H7 (cell line): ENCODE measurements at regions not wholly inside any gene's neighbourhood (a gene's known extent, or its start where the extent isn't known, plus 50 kb on each side); places are given as distances from the start of the nearest gene placed in this dataset.

Experiments used
- DNase-seq: peaks from one replicate; pipeline ENCODE4 v3.0.0; 2012
- H3K27me3 ChIP-seq: 2 replicates; pipeline ENCODE4 v1.6.0; 2011; ENCODE audit warnings: mild to moderate bottlenecking, low read length; ENCODE audit not compliant: control insufficient read depth, insufficient read depth
- H3K36me3 ChIP-seq: replicated peaks from 2 replicates; pipeline ENCODE4 v1.5.1; 2011; ENCODE audit warnings: low read length; ENCODE audit not compliant: control insufficient read depth, insufficient read depth
- H3K4me3 ChIP-seq: 2 replicates; pipeline ENCODE4 v1.5.1; 2011; ENCODE audit warnings: low read depth, mild to moderate bottlenecking, control low read depth, low read length, moderate library complexity; ENCODE audit not compliant: insufficient read depth

DNA sequence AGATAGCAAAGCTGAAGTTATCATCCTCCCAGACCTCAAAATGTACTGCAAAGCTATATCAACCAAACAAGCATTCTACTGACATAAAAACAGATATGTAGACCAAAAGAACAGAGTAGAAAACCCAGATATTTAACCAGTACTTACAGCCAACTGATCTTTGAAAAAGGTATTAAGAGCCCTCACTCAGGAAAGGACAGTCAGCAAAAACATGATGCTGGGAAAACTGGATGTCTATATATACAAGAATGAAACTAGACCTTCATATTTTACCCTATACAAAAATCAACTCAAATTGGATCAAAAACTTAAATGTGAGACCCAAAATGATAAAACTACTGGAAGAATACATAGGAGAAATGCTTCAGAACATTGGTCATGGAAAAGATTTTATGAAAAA, 87.5 kb upstream of the MME start:
- H3K36me3 ChIP-seq = no peaks in the 10 kb centered on the region
- DNase-seq = no peak
- H3K27me3 ChIP-seq = no peaks in the 10 kb centered on the region
- H3K4me3 ChIP-seq = no peak overlapping the region

DNA sequence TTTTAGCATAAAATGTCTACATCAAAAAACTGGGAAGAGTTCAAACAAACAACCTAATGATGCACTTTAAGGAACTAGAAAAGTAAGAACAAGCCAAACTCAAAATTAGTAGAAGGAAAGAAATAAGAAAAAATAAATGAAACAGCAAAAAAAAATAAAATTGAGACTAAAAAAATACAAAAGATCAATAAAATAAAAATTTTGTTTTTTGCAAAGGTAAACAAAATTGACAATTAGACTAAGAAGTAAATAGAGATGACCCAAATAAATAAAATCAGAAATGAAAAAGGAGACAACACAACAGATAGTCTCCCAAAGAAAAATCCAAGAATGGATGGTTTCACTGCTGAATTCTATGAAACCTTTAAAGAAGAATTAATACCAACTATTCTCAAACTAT, 89.6 kb upstream of the MME start:
- Histone ChIP-seq H3K27me3 (no peaks in the 10 kb centered on the region), H3K36me3 (no peaks in the 10 kb centered on the region), H3K4me3 (no peak overlapping the region)
- no peak for DNase-seq

DNA sequence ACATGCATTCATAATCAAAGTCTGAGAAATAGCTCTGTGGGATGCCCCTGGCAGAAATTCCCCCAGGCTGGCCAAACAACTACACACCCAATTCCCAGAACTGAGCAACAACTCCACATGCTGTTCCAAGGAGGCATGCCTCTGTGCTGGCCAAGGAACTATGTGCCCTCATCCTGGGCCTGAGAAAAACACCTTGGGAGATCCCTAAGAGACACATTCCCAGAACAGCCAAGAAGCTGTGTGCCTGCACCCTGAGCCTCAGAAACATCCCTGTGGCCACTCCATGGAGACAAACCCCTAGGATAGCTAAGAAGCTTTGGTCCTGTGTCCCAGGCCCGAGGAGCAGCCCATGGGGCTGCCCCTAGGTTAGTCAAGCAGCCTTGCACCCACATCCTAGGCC, 92.3 kb upstream of the MME start:
- Histone ChIP-seq H3K36me3 (no peaks in the 10 kb centered on the region), H3K27me3 (no peaks in the 10 kb centered on the region), H3K4me3 (no peak overlapping the region)
- no peak for DNase-seq

DNA sequence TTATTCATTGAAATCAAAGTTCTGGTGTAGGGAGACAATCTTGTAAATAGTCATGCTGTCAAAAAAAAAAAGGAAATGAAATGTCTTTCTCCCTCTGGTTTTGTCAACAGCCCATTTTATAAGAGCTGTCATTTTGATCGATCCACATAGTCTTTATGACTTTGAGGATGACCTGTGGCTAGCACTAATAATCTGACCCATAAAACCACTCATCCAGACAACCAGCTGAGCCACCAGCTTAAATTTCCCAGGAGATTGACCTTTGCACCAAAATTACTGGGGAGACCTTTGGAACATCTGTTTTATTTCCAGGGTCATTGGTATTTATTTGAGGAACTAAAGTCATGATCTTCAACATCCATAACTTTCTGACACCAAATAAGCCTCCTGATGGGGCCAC, 98.5 kb upstream of the MME start:
- DNase-seq = no peak
- Histone ChIP-seq H3K36me3 (no peaks in the 10 kb centered on the region), H3K4me3 (no peak overlapping the region), H3K27me3 (no peaks in the 10 kb centered on the region)

DNA sequence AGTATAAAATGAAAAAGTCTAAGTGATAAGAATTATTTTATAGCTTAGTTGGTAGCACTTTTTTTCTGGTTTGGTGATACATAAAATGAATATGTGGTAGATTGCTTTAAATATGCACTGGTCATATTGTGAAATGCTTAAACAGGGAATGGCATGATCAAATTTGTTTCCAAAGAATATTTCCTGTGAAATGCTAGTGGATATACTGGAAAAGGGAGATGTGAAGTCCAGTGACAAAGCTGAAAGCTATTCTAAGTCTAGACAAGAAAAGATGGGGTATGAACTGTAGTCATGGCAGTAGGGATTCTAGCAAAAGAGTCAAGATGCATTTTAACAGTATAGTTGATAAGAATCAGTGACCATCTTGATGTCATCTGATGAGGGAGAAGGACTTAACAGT, 98.9 kb upstream of the MME start:
- Histone ChIP-seq H3K36me3 (no peaks in the 10 kb centered on the region), H3K4me3 (no peak overlapping the region), H3K27me3 (no peaks in the 10 kb centered on the region)
- DNase-seq = no peak

DNA sequence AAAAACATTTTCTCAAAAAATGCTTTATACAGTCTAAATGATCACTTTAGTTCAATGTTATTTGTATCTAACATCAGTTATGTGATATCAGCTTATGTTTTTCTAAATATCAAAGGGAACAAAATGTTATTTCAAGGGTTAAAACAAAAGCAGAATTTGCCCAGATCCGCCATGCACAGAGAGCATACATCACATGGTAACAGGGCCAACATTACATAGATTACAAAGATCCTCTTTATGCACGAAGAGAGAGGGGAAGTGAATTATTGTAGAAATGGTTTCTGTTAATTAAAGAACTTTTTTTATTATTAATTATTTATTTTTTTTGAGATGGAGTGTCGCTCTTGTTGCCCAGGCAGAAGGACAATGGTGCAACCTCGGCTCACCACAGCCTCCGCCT, 100.8 kb upstream of the MME start:
- DNase-seq = no peak
- Histone ChIP-seq H3K36me3 (no peaks in the 10 kb centered on the region), H3K27me3 (no peaks in the 10 kb centered on the region), H3K4me3 (no peak overlapping the region)

DNA sequence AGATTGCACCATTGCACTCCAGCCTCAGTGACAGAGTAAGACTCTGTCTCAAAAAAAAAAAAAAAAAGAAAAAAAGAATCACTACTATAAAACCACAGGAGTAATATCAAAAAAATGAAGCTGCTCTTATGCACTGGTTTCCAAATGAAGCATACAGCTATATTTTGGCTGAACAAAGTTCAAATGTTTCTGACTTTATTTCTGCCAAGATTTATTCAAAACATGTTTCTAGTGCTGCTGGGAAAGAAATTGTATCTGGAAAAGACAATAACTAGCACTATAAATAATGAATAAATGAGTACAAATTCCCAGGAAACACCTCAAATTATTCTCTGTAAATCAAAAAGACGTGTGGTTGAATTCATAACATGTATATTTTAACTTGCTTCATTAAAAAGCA, 102.5 kb upstream of the MME start:
- Histone ChIP-seq H3K36me3 (no peaks in the 10 kb centered on the region), H3K4me3 (no peak overlapping the region), H3K27me3 (no peaks in the 10 kb centered on the region)
- no peak for DNase-seq

DNA sequence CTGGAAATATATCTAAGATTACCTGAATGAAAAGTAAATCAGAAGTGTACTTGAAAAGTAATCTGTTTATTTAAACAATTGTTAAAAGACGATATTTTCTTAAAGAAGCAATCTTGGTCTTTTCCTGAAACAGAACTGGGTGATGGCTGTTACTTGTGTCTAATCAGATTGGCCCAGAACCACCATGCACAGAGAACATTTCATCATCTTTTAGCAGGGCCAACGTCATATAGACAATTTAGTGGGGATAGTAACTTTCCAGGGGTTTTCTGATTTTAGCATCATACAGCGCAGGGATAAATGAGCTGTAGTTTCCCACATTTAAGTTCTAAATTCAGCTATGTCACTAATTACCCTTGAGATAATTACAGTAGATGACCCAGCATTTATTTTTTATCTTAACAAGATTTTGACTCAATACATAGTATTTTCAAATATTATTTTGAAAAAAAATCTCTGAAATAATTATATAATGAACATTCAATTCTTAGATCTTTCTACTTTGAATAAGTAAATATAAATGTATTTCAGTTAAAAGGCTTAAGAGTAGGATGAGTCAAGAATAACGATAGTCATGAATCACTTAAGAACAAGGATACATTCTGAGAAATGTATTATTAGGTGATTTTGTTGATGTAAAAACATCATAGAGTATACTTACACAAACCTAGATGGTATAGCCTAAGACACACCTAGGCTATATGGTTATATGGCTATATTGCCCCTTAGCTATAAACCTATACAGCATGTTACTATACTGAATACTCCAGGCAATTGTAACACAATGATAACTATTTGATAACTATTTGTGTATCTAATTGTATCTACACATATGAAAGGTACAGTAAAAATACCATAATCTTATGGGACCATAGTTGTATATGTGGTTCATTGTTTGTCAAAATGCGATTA, 103.8 kb upstream of the MME start:
- DNase-seq = no peak
- Histone ChIP-seq H3K36me3 (no peaks in the 10 kb centered on the region), H3K27me3 (no peaks in the 10 kb centered on the region), H3K4me3 (no peak overlapping the region)

DNA sequence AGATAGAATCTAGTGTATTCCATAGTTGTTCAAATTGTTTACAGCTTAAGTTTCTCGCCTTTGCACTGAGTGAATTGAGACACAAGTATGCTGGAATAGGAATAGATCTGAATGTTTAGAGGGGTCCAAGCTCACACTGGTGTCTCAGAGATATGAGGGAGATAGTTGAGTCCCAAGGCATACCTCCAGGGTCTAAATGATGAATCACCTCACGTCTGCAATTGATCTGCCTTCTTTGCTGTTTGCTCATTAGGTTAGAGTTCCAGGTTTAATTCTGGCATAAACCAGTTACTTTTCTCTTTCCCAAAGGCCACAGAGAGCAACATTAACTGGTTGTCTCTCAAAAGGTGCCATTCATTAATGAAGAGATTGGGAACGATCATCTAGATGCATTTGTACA, 106.3 kb upstream of the MME start:
- Histone ChIP-seq H3K36me3 (no peaks in the 10 kb centered on the region), H3K27me3 (no peaks in the 10 kb centered on the region), H3K4me3 (no peak overlapping the region)
- no peak for DNase-seq

DNA sequence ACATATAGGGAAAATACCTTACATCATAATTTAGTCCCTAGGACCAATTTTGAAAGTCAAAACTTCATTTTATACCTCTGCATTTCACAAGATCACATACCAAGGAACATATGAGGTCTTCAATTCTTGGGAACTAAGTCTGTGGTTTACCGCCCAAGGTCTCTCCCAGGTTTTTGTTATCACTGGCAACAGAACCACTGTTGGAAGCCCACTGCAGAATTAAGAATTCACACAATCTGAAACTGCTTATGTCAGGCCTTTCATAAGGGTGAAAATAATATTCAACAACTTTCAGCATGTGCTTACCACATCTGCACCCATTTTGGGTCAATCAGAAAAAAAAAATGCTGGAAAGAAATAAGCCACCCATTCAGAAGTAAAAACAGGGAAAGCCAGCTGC, 107.2 kb upstream of the MME start:
- no peak overlapping the region for H3K4me3 ChIP-seq
- H3K36me3 ChIP-seq = no peaks in the 10 kb centered on the region
- no peak for DNase-seq
- no peaks in the 10 kb centered on the region for H3K27me3 ChIP-seq

DNA sequence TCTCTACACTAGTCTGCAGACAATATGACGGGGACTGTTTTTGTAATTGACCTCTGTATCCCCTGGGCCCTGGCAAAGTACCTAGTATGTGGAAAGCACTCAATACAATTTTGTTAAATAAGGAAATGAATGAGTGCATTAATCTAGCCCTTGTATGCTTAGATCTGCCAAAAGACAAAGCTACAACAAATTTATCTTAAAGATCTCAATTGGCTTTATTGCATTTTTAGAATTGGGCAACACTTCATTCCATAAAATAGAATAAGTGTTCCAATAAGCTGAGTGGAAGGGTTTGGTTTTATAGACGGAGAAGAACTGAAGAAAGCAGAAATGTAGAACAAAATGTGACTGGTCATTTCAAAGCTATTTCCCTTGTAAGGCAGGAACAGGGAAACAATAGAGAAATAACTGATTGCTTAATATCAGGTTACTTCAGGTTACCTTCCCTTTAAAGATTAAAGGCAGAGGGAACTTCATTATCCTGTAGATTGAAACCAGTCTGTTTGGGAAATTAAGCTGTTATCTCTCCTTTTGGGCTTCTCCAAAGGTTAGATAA, 108.3 kb upstream of the MME start:
- no peak overlapping the region for H3K4me3 ChIP-seq
- no peak for DNase-seq
- H3K27me3 ChIP-seq = no peaks in the 10 kb centered on the region
- H3K36me3 ChIP-seq = no peaks in the 10 kb centered on the region

DNA sequence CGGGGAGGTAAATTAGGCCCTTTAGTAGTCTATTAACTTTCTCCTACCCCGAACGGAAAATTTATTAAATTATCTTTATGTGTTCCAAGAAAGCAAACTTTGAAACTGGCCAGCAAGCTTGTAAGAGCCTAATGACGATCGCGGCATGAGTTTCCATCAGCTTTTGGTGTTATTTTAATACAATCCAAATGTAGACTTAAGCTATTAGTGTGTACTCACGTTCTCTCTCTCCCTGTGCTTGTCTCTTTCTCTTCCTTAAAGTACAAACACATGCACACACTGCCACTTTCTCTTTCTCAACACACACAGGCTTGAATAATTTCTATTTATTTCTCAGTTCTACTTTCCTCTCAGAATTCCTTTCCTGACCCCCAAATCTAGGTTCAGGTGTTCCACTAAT, 108.8 kb upstream of the MME start:
- H3K4me3 ChIP-seq = no peak overlapping the region
- no peaks in the 10 kb centered on the region for H3K27me3 ChIP-seq
- H3K36me3 ChIP-seq = no peaks in the 10 kb centered on the region
- DNase-seq = no peak

DNA sequence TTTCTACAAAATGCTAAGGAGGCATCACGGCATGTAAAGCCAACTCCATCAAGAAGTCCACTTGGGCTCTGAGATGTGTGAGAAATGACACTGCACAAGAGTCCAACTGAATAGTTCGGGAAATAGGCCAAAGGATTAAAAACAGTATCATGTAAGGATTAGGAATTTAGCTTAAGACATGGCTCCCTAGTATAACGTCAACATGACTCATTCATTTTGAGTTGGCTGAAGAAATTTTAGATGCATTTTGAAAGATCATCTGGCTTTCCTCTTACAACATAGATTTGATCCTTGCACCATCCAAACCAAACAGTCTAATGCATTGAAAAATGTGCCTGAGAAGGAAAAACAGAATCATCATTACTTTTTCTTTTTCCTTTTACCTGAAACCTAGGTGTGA, 109.3 kb upstream of the MME start:
- Histone ChIP-seq H3K36me3 (no peaks in the 10 kb centered on the region), H3K4me3 (no peak overlapping the region), H3K27me3 (no peaks in the 10 kb centered on the region)
- DNase-seq = no peak

DNA sequence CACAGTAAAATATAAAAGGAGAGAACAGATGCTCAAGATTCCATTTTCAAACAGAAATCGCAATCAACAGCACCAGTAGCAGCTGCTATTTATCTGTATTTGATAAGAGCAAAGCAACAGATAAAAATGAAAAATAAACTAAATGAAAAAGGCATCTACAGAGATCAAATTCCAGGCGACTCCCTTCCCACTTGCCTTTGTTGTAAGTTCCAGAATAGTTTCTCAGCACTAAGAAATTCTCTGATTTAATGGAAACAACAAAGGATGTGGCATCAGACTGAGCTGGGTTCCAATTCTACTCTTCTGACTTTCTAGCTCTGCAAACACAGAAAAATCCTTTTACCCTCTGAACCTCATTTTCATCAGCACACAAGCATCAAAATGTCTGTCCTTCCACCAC, 110.8 kb upstream of the MME start:
- Histone ChIP-seq H3K4me3 (no peak overlapping the region), H3K27me3 (no peaks in the 10 kb centered on the region), H3K36me3 (no peaks in the 10 kb centered on the region)
- DNase-seq = no peak

DNA sequence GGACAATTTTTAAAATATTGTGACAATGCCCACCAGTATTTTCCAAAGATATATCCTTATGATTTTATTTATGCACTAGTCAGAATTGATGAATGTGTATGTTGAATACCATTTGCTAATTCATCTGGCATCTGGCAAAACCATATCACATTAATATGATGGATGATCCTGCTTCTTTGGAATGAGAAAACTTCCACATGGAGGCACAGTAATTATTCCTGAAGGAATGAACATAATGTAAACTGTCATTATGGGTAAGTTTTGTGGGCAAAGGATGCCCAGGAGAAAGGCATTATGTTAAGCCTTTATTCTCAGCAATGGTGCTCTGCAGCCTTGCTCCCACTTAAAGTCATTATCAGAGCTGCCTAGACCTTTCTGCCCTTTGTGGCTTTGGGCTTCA, 113.0 kb upstream of the MME start:
- H3K27me3 ChIP-seq = no peaks in the 10 kb centered on the region
- no peak for DNase-seq
- no peaks in the 10 kb centered on the region for H3K36me3 ChIP-seq
- no peak overlapping the region for H3K4me3 ChIP-seq
